NCI-H82 treated with DMSO at 0.1 percent for 48 hours (cell line): ENCODE measurements at regions not wholly inside any gene's neighbourhood (a gene's known extent, or its start where the extent isn't known, plus 50 kb on each side); places are given as distances from the start of the nearest gene placed in this dataset.

Source experiments
- DNase-seq: peaks from one replicate; lab custom pipeline; 2025; ENCODE audit not compliant: unreplicated experiment; lab: John Stamatoyannopoulos, UW

- DNase-seq = no peak
These were observed 381.5 kb upstream of the MPDZ start for GRCh38 chr9:13661014-13661413.

- DNase-seq = no peak
These were observed 372.6 kb upstream of the MPDZ start for GRCh38 chr9:13651969-13652663.

GRCh38 chr9:13651526-13651925 lies 372.0 kb upstream of the MPDZ start:
- no peak for DNase-seq

- DNase-seq = no peak
These were observed 369.2 kb upstream of the MPDZ start for GRCh38 chr9:13648676-13649075.

- DNase-seq = no peak
These were observed 368.6 kb upstream of the MPDZ start for GRCh38 chr9:13648068-13648467.

GRCh38 chr9:13646500-13647021 lies 367.1 kb upstream of the MPDZ start:
- no peak for DNase-seq

- DNase-seq = no peak
These were observed 366.1 kb upstream of the MPDZ start for GRCh38 chr9:13645557-13645956.

- DNase-seq = no peak
These were observed 365.2 kb upstream of the MPDZ start for GRCh38 chr9:13644675-13645074.

- DNase-seq = no peak
These were observed 363.2 kb upstream of the MPDZ start for GRCh38 chr9:13642646-13643045.

- DNase-seq = no peak
These were observed 349.6 kb upstream of the MPDZ start for GRCh38 chr9:13629067-13629466.

- no peak for DNase-seq
These were observed 349.0 kb upstream of the MPDZ start for GRCh38 chr9:13628526-13628925.

- no peak for DNase-seq
These were observed 348.0 kb upstream of the MPDZ start for GRCh38 chr9:13627502-13627901.

- no peak for DNase-seq
These were observed 347.6 kb upstream of the MPDZ start for GRCh38 chr9:13627071-13627470.

GRCh38 chr9:13626601-13627000 lies 347.1 kb upstream of the MPDZ start:
- no peak for DNase-seq

- no peak for DNase-seq
These were observed 342.5 kb upstream of the MPDZ start for GRCh38 chr9:13621872-13622564.

GRCh38 chr9:13616491-13617035 lies 337.1 kb upstream of the MPDZ start:
- DNase-seq = no peak

- no peak for DNase-seq
These were observed 336.4 kb upstream of the MPDZ start for GRCh38 chr9:13615660-13616490.

- no peak for DNase-seq
These were observed 334.6 kb upstream of the MPDZ start for GRCh38 chr9:13614060-13614459.

GRCh38 chr9:13613296-13613695 lies 333.8 kb upstream of the MPDZ start:
- DNase-seq = no peak

- DNase-seq = peak; percentile 51
These were observed 329.0 kb upstream of the MPDZ start for GRCh38 chr9:13608451-13608850.
